ENCODE measurements at regions not wholly inside any gene's neighbourhood (a gene's known extent, or its start where the extent isn't known, plus 50 kb on each side); places are given as distances from the start of the nearest gene placed in this dataset.
A peak's percentile ranks its signal among the peaks of the same experiment; 100 is the strongest.
"Not testable (repeated sequence)": the region's sequence is repeated elsewhere in the genome, so short reads cannot be mapped to it uniquely, and the experiment has no call there.

GRCh38 chr2:175241691-175242090 lies 60.2 kb upstream of the ATP5MC3 start:
- WGBS, result 87% methylated on average over 2 of the region's 2 CpGs
- no peak overlapping the region for H3K27ac ChIP-seq (ENCODE audit: low read depth in 1 of 2, low read length in 2 of 2)
- no peaks in the 10 kb centered on the region for H3K36me3 ChIP-seq (ENCODE audit: control insufficient read depth in 4 of 4, insufficient read depth in 3 of 4, low read depth in 1 of 4, low read length in 3 of 4)
- TF ChIP-seq, protein P1, sequence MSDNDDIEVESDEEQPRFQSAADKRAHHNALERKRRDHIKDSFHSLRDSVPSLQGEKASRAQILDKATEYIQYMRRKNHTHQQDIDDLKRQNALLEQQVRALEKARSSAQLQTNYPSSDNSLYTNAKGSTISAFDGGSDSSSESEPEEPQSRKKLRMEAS (IDR thresholded peaks at IDR 0.05), result no peak
- no peaks in the 10 kb centered on the region for H3K27me3 ChIP-seq (ENCODE audit: control insufficient read depth in 4 of 4, insufficient read depth in 4 of 4, low read length in 3 of 4)
- no peak overlapping the region for H3K4me3 ChIP-seq (ENCODE audit: low read depth in 1 of 3, low read length in 3 of 3)
- no peaks in the 10 kb centered on the region for H3K4me1 ChIP-seq (ENCODE audit: control insufficient read depth in 4 of 4, insufficient read depth in 4 of 4, low read length in 3 of 4)
- no peak for DNase-seq (ENCODE audit: low spot score)
- H3K9me3 ChIP-seq (ENCODE audit: control insufficient read depth in 4 of 4, low read length in 3 of 4), result no peaks in the 10 kb centered on the region
- no peak overlapping the region for H3K9ac ChIP-seq (ENCODE audit: low read depth in 1 of 2, low read length in 2 of 2)

DNA sequence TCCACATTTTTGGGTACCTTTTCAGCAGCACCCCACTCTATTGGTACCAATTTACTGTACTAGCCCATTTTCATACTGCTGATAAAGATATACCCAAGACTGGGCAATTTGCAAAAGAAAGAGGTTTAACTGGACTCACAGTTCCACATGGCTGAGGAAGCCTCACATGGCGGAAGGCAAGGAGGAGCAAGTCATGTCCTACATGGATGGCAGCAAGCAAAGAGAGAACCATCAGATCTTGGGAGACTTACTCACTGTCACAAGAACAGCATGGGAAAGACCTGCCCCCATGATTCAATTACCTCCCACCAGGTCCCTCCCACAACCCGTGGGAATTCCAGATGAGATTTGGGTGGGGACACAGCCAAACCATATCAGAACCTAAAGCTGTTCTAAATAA lies 58.5 kb upstream of the ATP5MC3 start:
- H3K27ac ChIP-seq (ENCODE audit: low read depth in 1 of 2, low read length in 2 of 2); H3K36me3 ChIP-seq (ENCODE audit: control insufficient read depth in 4 of 4, insufficient read depth in 3 of 4, low read depth in 1 of 4, low read length in 3 of 4); H3K4me3 ChIP-seq (ENCODE audit: low read depth in 1 of 3, low read length in 3 of 3); H3K4me1 ChIP-seq (ENCODE audit: control insufficient read depth in 4 of 4, insufficient read depth in 4 of 4, low read length in 3 of 4); H3K9ac ChIP-seq (ENCODE audit: low read depth in 1 of 2, low read length in 2 of 2); H3K9me3 ChIP-seq (ENCODE audit: control insufficient read depth in 4 of 4, low read length in 3 of 4); DNase-seq (ENCODE audit: low spot score); H3K27me3 ChIP-seq (ENCODE audit: control insufficient read depth in 4 of 4, insufficient read depth in 4 of 4, low read length in 3 of 4): not testable (repeated sequence)
- WGBS, result 98% methylated on average over 2 of the region's 2 CpGs

GRCh38 chr2:175236930-175237329 lies 55.4 kb upstream of the ATP5MC3 start:
- Histone ChIP-seq H3K36me3 (ENCODE audit: control insufficient read depth in 4 of 4, insufficient read depth in 3 of 4, low read depth in 1 of 4, low read length in 3 of 4) (no peaks in the 10 kb centered on the region), H3K27ac (ENCODE audit: low read depth in 1 of 2, low read length in 2 of 2) (no peak overlapping the region), H3K9ac (ENCODE audit: low read depth in 1 of 2, low read length in 2 of 2) (no peak overlapping the region), H3K27me3 (ENCODE audit: control insufficient read depth in 4 of 4, insufficient read depth in 4 of 4, low read length in 3 of 4) (no peaks in the 10 kb centered on the region), H3K4me1 (ENCODE audit: control insufficient read depth in 4 of 4, insufficient read depth in 4 of 4, low read length in 3 of 4) (no peaks in the 10 kb centered on the region), H3K9me3 (ENCODE audit: control insufficient read depth in 4 of 4, low read length in 3 of 4) (no peaks in the 10 kb centered on the region), H3K4me3 (ENCODE audit: low read depth in 1 of 3, low read length in 3 of 3) (no peak overlapping the region)
- TF ChIP-seq HNF4A (conservative IDR thresholded peaks at IDR 0.05) (peak in 1 of 2 donors; percentile 21), JUND (IDR thresholded peaks at IDR 0.05) (no peak), RXRA (IDR thresholded peaks at IDR 0.05) (no peak), GABPA (IDR thresholded peaks at IDR 0.05 in 1 of 2, conservative IDR thresholded peaks at IDR 0.05 in 1 of 2) (no peak), EGR1 (IDR thresholded peaks at IDR 0.05; ENCODE audit: low read depth in 2 of 2) (no peak)
- no peak for DNase-seq (ENCODE audit: low spot score)
- WGBS, result 69% methylated on average over 4 of the region's 4 CpGs

DNA sequence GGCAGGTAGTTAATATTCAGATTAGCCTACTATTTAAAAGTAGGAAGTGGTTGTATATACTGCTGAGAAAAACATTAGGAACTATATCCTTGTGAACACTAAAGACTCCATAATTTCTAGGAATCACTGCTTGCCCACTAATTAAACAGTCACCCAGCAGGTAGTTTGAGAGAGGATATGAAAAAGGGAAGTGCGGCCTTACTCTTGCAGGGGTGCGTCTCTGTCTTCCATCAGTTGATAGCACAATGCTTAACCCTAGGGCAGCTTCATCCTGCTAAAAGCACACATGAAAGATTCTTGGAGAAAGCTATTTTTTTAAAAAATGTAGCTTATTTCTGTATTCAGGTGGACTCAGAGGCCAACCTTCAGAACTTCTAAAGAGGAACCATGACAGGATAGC lies 53.1 kb upstream of the ATP5MC3 start:
- Histone ChIP-seq H3K27me3 (ENCODE audit: control insufficient read depth in 4 of 4, insufficient read depth in 4 of 4, low read length in 3 of 4) (no peaks in the 10 kb centered on the region), H3K9ac (ENCODE audit: low read depth in 1 of 2, low read length in 2 of 2) (no peak overlapping the region), H3K4me1 (ENCODE audit: control insufficient read depth in 4 of 4, insufficient read depth in 4 of 4, low read length in 3 of 4) (no peaks in the 10 kb centered on the region), H3K9me3 (ENCODE audit: control insufficient read depth in 4 of 4, low read length in 3 of 4) (no peaks in the 10 kb centered on the region), H3K4me3 (ENCODE audit: low read depth in 1 of 3, low read length in 3 of 3) (no peak overlapping the region), H3K36me3 (ENCODE audit: control insufficient read depth in 4 of 4, insufficient read depth in 3 of 4, low read depth in 1 of 4, low read length in 3 of 4) (no peaks in the 10 kb centered on the region), H3K27ac (ENCODE audit: low read depth in 1 of 2, low read length in 2 of 2) (no peak overlapping the region)
- DNase-seq (ENCODE audit: low spot score), result no peak
- no peak for TF ChIP-seq NR2F2 (IDR thresholded peaks at IDR 0.05)
- no peak for TF ChIP-seq JUND (IDR thresholded peaks at IDR 0.05)
- TF ChIP-seq, protein P2, sequence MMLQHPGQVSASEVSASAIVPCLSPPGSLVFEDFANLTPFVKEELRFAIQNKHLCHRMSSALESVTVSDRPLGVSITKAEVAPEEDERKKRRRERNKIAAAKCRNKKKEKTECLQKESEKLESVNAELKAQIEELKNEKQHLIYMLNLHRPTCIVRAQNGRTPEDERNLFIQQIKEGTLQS (IDR thresholded peaks at IDR 0.05), result no peak
- TF ChIP-seq, protein P3, sequence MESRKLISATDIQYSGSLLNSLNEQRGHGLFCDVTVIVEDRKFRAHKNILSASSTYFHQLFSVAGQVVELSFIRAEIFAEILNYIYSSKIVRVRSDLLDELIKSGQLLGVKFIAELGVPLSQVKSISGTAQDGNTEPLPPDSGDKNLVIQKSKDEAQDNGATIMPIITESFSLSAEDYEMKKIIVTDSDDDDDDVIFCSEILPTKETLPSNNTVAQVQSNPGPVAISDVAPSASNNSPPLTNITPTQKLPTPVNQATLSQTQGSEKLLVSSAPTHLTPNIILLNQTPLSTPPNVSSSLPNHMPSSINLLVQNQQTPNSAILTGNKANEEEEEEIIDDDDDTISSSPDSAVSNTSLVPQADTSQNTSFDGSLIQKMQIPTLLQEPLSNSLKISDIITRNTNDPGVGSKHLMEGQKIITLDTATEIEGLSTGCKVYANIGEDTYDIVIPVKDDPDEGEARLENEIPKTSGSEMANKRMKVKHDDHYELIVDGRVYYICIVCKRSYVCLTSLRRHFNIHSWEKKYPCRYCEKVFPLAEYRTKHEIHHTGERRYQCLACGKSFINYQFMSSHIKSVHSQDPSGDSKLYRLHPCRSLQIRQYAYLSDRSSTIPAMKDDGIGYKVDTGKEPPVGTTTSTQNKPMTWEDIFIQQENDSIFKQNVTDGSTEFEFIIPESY (IDR thresholded peaks at IDR 0.05), result no peak
- no peak for TF ChIP-seq FOXA2 (IDR thresholded peaks at IDR 0.05)
- no peak for TF ChIP-seq HNF4A (conservative IDR thresholded peaks at IDR 0.05)
- TF ChIP-seq HNF4G (IDR thresholded peaks at IDR 0.05), result no peak
- TF ChIP-seq, protein P4, sequence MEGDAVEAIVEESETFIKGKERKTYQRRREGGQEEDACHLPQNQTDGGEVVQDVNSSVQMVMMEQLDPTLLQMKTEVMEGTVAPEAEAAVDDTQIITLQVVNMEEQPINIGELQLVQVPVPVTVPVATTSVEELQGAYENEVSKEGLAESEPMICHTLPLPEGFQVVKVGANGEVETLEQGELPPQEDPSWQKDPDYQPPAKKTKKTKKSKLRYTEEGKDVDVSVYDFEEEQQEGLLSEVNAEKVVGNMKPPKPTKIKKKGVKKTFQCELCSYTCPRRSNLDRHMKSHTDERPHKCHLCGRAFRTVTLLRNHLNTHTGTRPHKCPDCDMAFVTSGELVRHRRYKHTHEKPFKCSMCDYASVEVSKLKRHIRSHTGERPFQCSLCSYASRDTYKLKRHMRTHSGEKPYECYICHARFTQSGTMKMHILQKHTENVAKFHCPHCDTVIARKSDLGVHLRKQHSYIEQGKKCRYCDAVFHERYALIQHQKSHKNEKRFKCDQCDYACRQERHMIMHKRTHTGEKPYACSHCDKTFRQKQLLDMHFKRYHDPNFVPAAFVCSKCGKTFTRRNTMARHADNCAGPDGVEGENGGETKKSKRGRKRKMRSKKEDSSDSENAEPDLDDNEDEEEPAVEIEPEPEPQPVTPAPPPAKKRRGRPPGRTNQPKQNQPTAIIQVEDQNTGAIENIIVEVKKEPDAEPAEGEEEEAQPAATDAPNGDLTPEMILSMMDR (IDR thresholded peaks at IDR 0.05; ENCODE audit: low read depth, low read length, missing input control), result no peak
- no peak for TF ChIP-seq FOXA1 (IDR thresholded peaks at IDR 0.05)
- no peak for TF ChIP-seq EGR1 (IDR thresholded peaks at IDR 0.05; ENCODE audit: low read depth in 2 of 2)
- TF ChIP-seq SP1 (IDR thresholded peaks at IDR 0.05), result no peak
- TF ChIP-seq GABPA (IDR thresholded peaks at IDR 0.05 in 1 of 2, conservative IDR thresholded peaks at IDR 0.05 in 1 of 2), result no peak
- no peak for TF ChIP-seq RXRA (IDR thresholded peaks at IDR 0.05)
- TF ChIP-seq TAF1 (conservative IDR thresholded peaks at IDR 0.05), result no peak
- no peak for TF ChIP-seq RAD21 (IDR thresholded peaks at IDR 0.05)
- TF ChIP-seq REST (IDR thresholded peaks at IDR 0.05), result no peak
- WGBS, result 87% methylated on average over 2 of the region's 2 CpGs
